Nephron (organoid): ENCODE measurements at regions not wholly inside any gene's neighbourhood (a gene's known extent, or its start where the extent isn't known, plus 50 kb on each side); places are given as distances from the start of the nearest gene placed in this dataset.

ENCODE experiments used
- H3K27ac Mint-ChIP-seq, 3 experiments: 2 replicates each; pipeline ENCODE4 v1.8.0; 2020; ENCODE audit warnings: mixed read lengths in 3 of 3, mild to moderate bottlenecking in 2 of 3, moderate library complexity in 1 of 3
- H3K27me3 Mint-ChIP-seq: 2 replicates; pipeline ENCODE4 v1.8.0; 2021; ENCODE audit warnings: low read depth, mild to moderate bottlenecking, moderate library complexity, mixed read lengths
- H3K36me3 Mint-ChIP-seq: 2 replicates; pipeline ENCODE4 v1.8.0; 2020; ENCODE audit warnings: low read depth, mixed read lengths
- H3K4me1 Mint-ChIP-seq: 2 replicates; pipeline ENCODE4 v1.8.0; 2020; ENCODE audit warnings: mixed read lengths
- H3K4me3 Mint-ChIP-seq, 3 experiments: 2 replicates each; pipeline ENCODE4 v1.8.0; 2020; ENCODE audit warnings: mild to moderate bottlenecking in 3 of 3, mixed read lengths in 3 of 3, moderate library complexity in 2 of 3
- H3K9me3 Mint-ChIP-seq: 2 replicates; pipeline ENCODE4 v1.8.0; 2020; ENCODE audit warnings: mixed read lengths
- CTCF ChIP-seq, 3 experiments: fragments of 200-600 bp; sonication (generic); IDR thresholded peaks; one replicate each; pipeline ENCODE4 v1.5.0; 2021; ENCODE audit warnings: antibody characterized with exemption in 3 of 3; ENCODE audit not compliant: unreplicated experiment in 3 of 3

- Mint-ChIP-seq H3K27me3 (peaks cover 8% of the 10 kb centered on the region), H3K4me3 (no peak overlapping the region), H3K4me1 (peaks cover 27% of the 10 kb centered on the region), H3K27ac (no peak overlapping the region), H3K36me3 (no peaks in the 10 kb centered on the region), H3K9me3 (no peaks in the 10 kb centered on the region)
- TF ChIP-seq CTCF (IDR thresholded peaks at IDR 0.05; ENCODE audit: unreplicated experiment in 3 of 3): no peak
Observed at GRCh38 chr11:127191689-127192088, 191.1 kb upstream of the KIRREL3 start.

- no peak overlapping the region for H3K27ac Mint-ChIP-seq
- peaks cover 8% of the 10 kb centered on the region for H3K27me3 Mint-ChIP-seq
- H3K4me1 Mint-ChIP-seq: peaks cover 24% of the 10 kb centered on the region
- no peaks in the 10 kb centered on the region for H3K9me3 Mint-ChIP-seq
- H3K36me3 Mint-ChIP-seq: no peaks in the 10 kb centered on the region
- TF ChIP-seq CTCF (IDR thresholded peaks at IDR 0.05; ENCODE audit: unreplicated experiment in 3 of 3): no peak
- no peak overlapping the region for H3K4me3 Mint-ChIP-seq
Observed at GRCh38 chr11:127191261-127191660, 190.7 kb upstream of the KIRREL3 start.

- H3K4me3 Mint-ChIP-seq: no peak overlapping the region
- no peaks in the 10 kb centered on the region for H3K4me1 Mint-ChIP-seq
- no peak for TF ChIP-seq CTCF (IDR thresholded peaks at IDR 0.05; ENCODE audit: unreplicated experiment in 3 of 3)
- no peak overlapping the region for H3K27ac Mint-ChIP-seq
- H3K36me3 Mint-ChIP-seq: no peaks in the 10 kb centered on the region
- no peaks in the 10 kb centered on the region for H3K9me3 Mint-ChIP-seq
- H3K27me3 Mint-ChIP-seq: peaks cover 8% of the 10 kb centered on the region
Observed at GRCh38 chr11:127182586-127183203, 182.1 kb upstream of the KIRREL3 start.

GRCh38 chr11:127157225-127157624 is 156.7 kb upstream of the KIRREL3 start:
- H3K36me3 Mint-ChIP-seq: no peaks in the 10 kb centered on the region
- no peak overlapping the region for H3K4me3 Mint-ChIP-seq
- peaks cover 8% of the 10 kb centered on the region for H3K27me3 Mint-ChIP-seq
- TF ChIP-seq CTCF (IDR thresholded peaks at IDR 0.05; ENCODE audit: unreplicated experiment in 3 of 3): no peak
- no peak overlapping the region for H3K27ac Mint-ChIP-seq
- peaks cover 4% of the 10 kb centered on the region for H3K4me1 Mint-ChIP-seq
- no peaks in the 10 kb centered on the region for H3K9me3 Mint-ChIP-seq

- TF ChIP-seq CTCF (IDR thresholded peaks at IDR 0.05; ENCODE audit: unreplicated experiment in 3 of 3): no peak
- H3K4me1 Mint-ChIP-seq: no peaks in the 10 kb centered on the region
- H3K36me3 Mint-ChIP-seq: no peaks in the 10 kb centered on the region
- H3K4me3 Mint-ChIP-seq: no peak overlapping the region
- no peak overlapping the region for H3K27ac Mint-ChIP-seq
- H3K9me3 Mint-ChIP-seq: no peaks in the 10 kb centered on the region
- H3K27me3 Mint-ChIP-seq: peaks cover 2% of the 10 kb centered on the region
Observed at GRCh38 chr11:127149410-127149809, 148.8 kb upstream of the KIRREL3 start.

GRCh38 chr11:127143251-127143650 is 142.7 kb upstream of the KIRREL3 start:
- H3K4me1 Mint-ChIP-seq: peaks cover 4% of the 10 kb centered on the region
- H3K27me3 Mint-ChIP-seq: peaks cover 38% of the 10 kb centered on the region
- H3K9me3 Mint-ChIP-seq: no peaks in the 10 kb centered on the region
- no peaks in the 10 kb centered on the region for H3K36me3 Mint-ChIP-seq
- TF ChIP-seq CTCF (IDR thresholded peaks at IDR 0.05; ENCODE audit: unreplicated experiment in 3 of 3): no peak
- no peak overlapping the region for H3K27ac Mint-ChIP-seq
- H3K4me3 Mint-ChIP-seq: no peak overlapping the region
